ENCODE measurements at regions not wholly inside any gene's neighbourhood (a gene's known extent, or its start where the extent isn't known, plus 50 kb on each side); places are given as distances from the start of the nearest gene placed in this dataset.

- Mint-ChIP-seq H3K36me3 (ENCODE audit: unreplicated experiment) (no peaks in the 10 kb centered on the region), H3K4me3 (ENCODE audit: unreplicated experiment) (no peak overlapping the region), H3K27ac (ENCODE audit: unreplicated experiment) (no peak overlapping the region), H3K9me3 (ENCODE audit: unreplicated experiment) (no peaks in the 10 kb centered on the region), H3K4me1 (ENCODE audit: unreplicated experiment) (no peaks in the 10 kb centered on the region), H3K27me3 (ENCODE audit: unreplicated experiment) (no peaks in the 10 kb centered on the region)
- no peak for TF ChIP-seq CTCF (IDR thresholded peaks at IDR 0.05)
- DNase-seq (ENCODE audit: extremely low spot score, unreplicated experiment): no peak
Observed at GRCh38 chr6:163991321-163991720, 576.8 kb downstream of the QKI start.

GRCh38 chr6:163986313-163986712 is 571.8 kb downstream of the QKI start:
- no peak for TF ChIP-seq CTCF (IDR thresholded peaks at IDR 0.05)
- Mint-ChIP-seq H3K4me1 (ENCODE audit: unreplicated experiment) (peaks cover 5% of the 10 kb centered on the region), H3K36me3 (ENCODE audit: unreplicated experiment) (no peaks in the 10 kb centered on the region), H3K9me3 (ENCODE audit: unreplicated experiment) (no peaks in the 10 kb centered on the region), H3K4me3 (ENCODE audit: unreplicated experiment) (no peak overlapping the region), H3K27me3 (ENCODE audit: unreplicated experiment) (no peaks in the 10 kb centered on the region), H3K27ac (ENCODE audit: unreplicated experiment) (no peak overlapping the region)
- DNase-seq (ENCODE audit: extremely low spot score, unreplicated experiment): no peak

GRCh38 chr6:163985710-163986109 is 571.2 kb downstream of the QKI start:
- no peaks in the 10 kb centered on the region for H3K36me3 Mint-ChIP-seq (ENCODE audit: unreplicated experiment)
- no peaks in the 10 kb centered on the region for H3K27me3 Mint-ChIP-seq (ENCODE audit: unreplicated experiment)
- no peak for DNase-seq (ENCODE audit: extremely low spot score, unreplicated experiment)
- no peak overlapping the region for H3K4me3 Mint-ChIP-seq (ENCODE audit: unreplicated experiment)
- TF ChIP-seq CTCF (IDR thresholded peaks at IDR 0.05): no peak
- H3K9me3 Mint-ChIP-seq (ENCODE audit: unreplicated experiment): no peaks in the 10 kb centered on the region
- no peak overlapping the region for H3K27ac Mint-ChIP-seq (ENCODE audit: unreplicated experiment)
- peaks cover 5% of the 10 kb centered on the region for H3K4me1 Mint-ChIP-seq (ENCODE audit: unreplicated experiment)

GRCh38 chr6:163985040-163985439 is 570.5 kb downstream of the QKI start:
- peaks cover 5% of the 10 kb centered on the region for H3K4me1 Mint-ChIP-seq (ENCODE audit: unreplicated experiment)
- no peaks in the 10 kb centered on the region for H3K27me3 Mint-ChIP-seq (ENCODE audit: unreplicated experiment)
- H3K9me3 Mint-ChIP-seq (ENCODE audit: unreplicated experiment): no peaks in the 10 kb centered on the region
- no peak overlapping the region for H3K4me3 Mint-ChIP-seq (ENCODE audit: unreplicated experiment)
- no peaks in the 10 kb centered on the region for H3K36me3 Mint-ChIP-seq (ENCODE audit: unreplicated experiment)
- H3K27ac Mint-ChIP-seq (ENCODE audit: unreplicated experiment): no peak overlapping the region
- no peak for DNase-seq (ENCODE audit: extremely low spot score, unreplicated experiment)
- TF ChIP-seq CTCF (IDR thresholded peaks at IDR 0.05): no peak

- Mint-ChIP-seq H3K9me3 (ENCODE audit: unreplicated experiment) (no peaks in the 10 kb centered on the region), H3K27me3 (ENCODE audit: unreplicated experiment) (no peaks in the 10 kb centered on the region), H3K4me1 (ENCODE audit: unreplicated experiment) (peaks cover 5% of the 10 kb centered on the region), H3K36me3 (ENCODE audit: unreplicated experiment) (no peaks in the 10 kb centered on the region), H3K4me3 (ENCODE audit: unreplicated experiment) (no peak overlapping the region), H3K27ac (ENCODE audit: unreplicated experiment) (no peak overlapping the region)
- no peak for TF ChIP-seq CTCF (IDR thresholded peaks at IDR 0.05)
- no peak for DNase-seq (ENCODE audit: extremely low spot score, unreplicated experiment)
Observed at GRCh38 chr6:163984124-163984936, 569.8 kb downstream of the QKI start.
